HG03432 (cell line): ENCODE measurements at regions not wholly inside any gene's neighbourhood (a gene's known extent, or its start where the extent isn't known, plus 50 kb on each side); places are given as distances from the start of the nearest gene placed in this dataset.
"Not testable (repeated sequence)": the region's sequence is repeated elsewhere in the genome, so short reads cannot be mapped to it uniquely, and the experiment has no call there.

Source experiments
- ATAC-seq: cut with Tn5 transposase; IDR thresholded peaks from one replicate; pipeline ENCODE4 v1.9.1; 2021; ENCODE audit warnings: mild to moderate bottlenecking, moderate library complexity; ENCODE audit not compliant: unreplicated experiment

DNA sequence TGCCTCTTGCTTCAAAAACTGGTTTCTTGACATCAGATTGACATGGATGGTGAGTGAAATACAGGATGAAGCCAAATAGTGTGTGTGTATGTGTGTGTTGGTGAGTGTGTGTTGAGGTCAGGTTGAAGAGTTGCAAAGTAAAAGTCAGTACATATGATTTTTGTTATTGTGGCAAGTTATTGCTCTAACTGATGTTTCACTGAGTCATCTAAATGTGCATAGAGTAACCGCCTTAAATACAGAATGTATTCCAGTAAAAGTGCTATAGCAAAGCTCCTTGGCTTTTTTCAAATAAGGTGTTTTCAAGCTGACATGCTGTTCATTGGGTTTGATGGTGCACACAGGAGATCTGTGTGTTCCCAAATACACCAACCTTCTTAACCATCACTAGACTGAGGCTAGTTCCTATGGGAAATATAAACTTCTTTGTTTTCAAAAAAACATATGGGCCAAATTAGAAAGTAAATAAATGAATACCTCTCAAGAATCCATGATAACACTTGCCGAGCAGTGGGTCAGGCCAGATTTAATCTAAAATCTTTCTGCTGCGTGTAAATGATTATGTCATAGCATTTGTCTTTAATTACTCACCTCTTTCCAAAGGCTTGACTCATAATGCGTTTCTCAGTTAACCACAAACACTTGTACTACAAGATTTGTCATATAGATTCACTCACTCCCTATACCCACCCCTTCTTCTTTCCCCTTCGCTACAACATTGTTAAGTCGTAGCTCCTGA, 151.1 kb downstream of the LYPLAL1 start:
- ATAC-seq = no peak

DNA sequence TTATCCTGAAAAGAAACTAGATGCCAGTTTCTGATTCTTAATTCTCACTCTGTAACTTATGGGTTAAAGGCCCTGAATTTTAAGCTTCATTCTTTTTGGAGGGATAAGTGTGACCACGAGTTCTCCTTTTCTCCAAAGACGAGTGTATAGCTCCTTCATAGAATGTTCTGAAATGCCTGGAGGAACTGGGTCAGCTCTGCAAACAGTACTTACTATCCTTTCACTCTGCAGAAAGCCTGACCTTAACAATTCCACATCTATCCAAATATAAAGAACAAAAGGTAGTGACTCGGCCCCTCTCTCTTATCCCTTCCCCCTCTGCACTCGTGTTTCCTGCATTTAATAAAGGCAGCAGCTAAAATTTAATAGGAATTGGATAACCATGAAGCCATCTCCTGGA, 150.5 kb downstream of the LYPLAL1 start:
- no peak for ATAC-seq

DNA sequence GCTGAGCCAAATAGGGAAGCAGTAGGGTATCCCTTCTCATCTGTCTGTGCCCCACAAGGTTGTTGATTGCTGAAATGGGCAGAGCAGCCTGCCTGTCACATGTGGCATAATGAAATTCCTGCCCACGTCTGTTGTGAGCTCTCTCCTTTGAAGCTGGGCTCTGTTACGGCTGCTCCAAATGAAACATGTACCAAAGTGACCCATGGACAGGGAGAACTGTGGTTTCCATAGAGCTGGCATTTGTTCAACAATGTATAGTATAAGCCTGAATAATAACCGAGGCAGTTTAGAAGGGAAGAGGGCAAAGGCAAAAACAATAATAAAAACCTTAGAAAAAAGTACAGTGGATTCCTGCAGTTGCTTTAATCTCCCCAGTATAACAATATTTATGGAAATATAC, 149.7 kb downstream of the LYPLAL1 start:
- no peak for ATAC-seq

DNA sequence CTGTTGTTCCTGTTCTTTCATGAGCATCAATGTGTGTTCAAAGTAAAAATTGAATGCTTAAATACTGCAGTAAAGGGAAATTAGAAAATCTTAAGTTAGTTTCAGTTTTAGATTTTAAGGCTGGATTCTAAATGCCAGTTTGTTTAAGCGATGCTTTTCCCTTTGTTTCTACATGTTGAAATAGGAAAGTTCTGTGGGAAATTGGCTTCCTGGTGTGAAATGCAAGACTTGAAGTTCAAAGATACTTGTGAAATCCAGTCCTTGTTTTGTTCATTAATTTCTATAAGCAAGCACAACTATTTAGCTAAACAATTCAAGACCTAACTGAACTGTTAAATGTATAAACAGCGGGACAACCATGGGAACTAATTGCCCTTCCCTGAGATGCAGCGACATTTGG, 149.1 kb downstream of the LYPLAL1 start:
- no peak for ATAC-seq

DNA sequence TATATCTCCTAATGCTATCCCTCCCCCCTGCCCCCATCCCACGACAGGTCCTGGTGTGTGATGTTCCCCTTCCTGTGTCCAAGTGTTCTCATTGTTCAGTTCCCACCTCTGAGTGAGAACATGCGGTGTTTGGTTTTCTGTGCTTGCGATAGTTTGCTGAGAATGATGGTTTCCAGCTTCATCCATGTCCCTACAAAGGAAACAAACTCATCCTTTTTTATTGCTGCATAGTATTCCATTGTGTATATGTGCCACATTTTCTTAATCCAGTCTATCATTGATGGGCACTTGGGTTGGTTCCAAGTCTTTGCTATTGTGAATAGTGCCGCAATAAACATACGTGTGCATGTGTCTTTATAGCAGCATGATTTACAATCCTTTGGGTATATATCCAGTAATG, 146.9 kb downstream of the LYPLAL1 start:
- ATAC-seq = not testable (repeated sequence)

DNA sequence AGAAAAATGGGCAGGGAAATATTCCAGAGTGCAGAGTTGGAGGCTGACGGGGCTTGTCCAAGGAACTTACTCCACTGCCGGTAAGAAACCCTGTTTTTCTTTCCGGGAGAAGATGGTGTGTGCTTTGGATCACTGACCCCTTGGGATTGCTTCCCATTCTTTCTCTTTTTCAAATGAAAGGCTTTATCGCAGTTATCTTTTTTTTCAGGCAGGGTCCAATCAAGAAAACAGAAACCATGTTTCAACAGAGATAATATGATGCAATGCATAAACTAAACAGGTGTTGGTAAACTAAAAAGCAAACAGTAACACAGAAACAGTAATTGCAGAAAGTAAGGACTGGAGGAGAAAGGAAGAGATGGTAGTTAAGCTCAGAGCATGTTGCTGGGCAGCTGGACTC, 145.1 kb downstream of the LYPLAL1 start:
- ATAC-seq = no peak

DNA sequence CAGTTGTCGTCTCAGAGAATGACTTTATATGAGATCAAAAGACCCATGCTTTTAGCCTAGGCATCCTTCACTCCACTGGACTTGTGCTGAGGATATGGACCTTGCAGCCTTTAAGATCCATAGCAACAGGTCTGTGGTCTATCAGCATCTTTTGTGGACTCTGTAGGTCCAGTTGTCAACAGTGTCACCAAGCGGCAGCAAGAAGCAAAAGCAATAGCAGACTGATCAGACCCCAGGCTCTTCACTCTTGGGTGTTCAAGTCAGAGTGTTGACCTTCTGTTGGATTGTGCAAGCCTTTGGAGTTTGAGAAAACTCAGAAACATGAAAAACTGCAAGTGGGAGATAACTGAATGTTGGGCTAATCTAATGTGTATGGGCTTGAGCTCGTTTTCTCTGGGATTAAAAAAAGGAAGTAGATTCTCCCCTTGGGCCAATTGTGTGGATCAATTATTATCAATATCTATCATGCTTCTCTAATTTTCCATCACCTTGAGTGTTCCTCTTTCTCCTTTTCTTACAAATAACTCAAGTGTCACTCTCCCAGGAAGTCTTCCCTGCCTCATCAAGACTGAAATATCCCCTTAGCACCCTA, 144.2 kb downstream of the LYPLAL1 start:
- ATAC-seq = peak; percentile 93

DNA sequence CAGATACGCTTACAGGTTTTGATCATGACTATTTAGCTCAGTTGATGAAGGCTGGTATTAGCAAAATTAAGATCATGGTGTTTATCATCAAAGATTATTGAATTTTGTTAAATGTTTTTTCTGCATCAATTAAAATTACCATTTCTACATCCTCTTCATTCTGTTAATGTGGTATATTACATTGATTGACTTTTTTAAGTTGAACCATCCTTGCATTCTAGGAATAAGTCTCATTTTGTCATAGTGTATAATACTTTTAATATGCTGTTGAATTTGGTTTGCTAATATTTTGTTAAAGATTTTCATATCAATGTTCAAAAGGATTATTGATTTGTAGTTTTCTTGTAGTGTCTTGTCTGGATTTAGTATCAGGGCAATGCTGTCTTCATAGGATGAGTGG, 142.4 kb downstream of the LYPLAL1 start:
- no peak for ATAC-seq

DNA sequence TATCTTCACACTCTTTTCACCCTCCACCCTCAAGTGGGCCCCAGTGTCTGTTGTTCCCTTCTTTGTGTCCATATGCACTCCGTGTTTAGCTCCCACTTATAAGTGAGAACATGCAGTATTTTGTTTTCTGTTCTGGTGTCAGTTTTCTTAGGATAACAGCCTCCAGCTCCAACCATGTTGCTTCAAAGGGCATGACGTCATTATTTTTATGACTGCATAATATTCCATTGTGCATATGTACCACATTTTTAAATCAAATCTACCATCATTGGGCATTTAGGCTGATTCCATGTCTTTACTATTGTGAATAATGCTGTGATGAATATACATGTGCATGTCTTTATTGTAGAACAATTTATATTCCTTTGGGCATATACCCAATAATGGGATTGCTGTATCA, 140.3 kb downstream of the LYPLAL1 start:
- ATAC-seq = no peak

DNA sequence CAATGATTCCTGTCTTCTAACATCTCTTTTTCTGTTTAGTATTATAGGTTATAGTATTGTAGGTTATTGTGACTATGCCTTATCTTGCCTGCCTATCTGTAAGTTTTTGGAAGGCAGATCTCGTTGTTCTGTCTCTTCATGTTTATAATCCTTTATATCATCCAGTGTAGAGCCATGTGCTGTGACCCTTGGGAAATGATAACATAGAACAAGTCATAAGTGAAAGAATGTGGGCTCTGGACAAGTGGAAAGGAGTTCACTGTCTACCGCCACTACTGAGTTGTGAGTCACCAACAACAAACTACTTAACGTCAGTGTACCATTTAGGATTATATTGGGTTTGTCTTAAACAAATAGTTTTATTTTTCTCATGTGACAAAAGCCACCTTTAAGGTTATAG, 139.3 kb downstream of the LYPLAL1 start:
- ATAC-seq = no peak

DNA sequence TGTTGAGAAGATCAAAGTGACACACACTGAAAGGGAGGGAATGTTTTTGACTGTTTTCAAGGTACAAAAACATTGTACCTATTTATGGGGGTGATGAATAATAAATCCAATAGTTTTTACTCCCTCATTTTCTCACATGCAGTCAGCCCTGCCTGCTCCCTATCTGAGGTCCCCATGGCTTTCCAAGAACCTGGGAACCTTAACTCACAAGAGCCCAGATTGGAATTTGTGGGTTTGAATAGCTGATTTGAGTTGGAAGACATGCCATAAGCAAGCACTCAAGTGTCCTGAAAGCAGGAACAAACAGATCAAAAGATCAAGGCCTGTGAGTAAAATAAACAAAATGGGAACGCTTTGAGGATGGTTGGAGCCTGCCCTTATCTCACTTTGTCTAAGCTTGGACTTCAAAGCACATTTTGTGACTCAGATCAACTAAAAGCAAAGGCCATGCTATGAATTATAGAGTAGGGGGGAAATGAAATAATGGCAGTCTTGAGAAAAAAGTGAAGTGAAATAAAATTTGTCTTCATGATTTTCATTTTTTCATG, 136.6 kb downstream of the LYPLAL1 start:
- no peak for ATAC-seq

DNA sequence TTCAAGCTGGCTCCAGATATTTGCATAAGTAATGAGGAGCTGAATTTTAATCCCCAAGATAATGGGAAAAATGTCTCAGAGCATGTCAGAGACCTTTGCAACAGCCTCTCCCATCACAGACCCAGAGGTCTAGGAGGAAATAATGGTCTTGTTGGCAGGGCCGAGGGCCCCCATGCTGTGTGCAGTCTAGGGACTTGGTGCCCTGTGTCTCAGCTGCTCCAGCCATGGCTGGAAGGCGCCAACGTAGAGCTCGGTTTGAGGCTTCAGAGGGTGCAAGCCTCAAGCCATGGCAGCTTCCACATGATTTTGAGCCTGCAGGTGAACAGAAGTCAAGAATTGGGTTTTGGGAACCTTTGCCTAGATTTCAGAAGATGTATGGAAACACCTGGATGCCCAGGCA, 134.7 kb downstream of the LYPLAL1 start:
- no peak for ATAC-seq

DNA sequence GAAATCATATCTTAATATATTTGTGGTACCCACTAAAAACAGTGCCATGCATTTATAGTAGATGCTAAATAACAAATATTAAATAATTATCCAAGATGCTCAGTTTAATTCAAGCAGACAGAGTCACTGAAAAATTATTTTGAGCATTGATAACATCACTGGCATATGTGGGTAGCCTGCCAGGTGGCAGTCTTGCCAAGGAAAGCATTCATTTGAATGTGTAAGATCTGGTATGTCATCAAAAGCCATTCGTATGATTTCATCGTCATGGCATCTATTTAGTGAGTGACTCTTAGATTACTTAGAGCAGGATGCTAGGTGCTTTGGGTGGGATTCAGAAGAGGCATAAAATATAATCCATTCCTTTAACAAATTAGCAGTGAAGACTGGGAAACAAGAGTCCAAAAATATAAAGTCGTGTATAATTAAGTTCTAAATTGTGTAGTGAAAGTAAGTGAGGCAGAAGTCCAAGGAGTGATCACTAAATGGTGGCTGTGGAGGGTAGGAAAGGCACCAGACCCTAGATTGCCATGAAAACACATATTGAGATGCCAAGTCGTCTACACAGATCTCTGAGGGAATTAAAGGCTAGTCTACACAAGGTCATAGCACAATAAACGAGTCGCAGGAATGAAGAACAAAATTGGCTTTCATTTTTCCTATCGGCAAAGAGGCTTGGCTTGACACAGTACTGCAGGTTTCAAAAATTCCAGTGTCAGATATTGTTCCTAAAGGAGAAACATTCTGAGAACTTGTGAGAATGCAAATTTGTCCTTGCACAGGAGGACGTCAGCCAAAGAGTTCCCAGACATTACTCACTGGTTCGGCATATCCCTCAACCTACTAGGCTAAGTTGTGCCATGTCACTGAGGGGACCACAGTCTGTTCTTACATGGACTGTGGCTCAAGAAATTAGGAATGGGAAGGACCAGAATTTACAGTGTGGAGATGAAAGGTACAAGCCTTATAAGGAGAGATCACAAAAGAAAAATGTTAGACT, 130.8 kb downstream of the LYPLAL1 start:
- no peak for ATAC-seq

DNA sequence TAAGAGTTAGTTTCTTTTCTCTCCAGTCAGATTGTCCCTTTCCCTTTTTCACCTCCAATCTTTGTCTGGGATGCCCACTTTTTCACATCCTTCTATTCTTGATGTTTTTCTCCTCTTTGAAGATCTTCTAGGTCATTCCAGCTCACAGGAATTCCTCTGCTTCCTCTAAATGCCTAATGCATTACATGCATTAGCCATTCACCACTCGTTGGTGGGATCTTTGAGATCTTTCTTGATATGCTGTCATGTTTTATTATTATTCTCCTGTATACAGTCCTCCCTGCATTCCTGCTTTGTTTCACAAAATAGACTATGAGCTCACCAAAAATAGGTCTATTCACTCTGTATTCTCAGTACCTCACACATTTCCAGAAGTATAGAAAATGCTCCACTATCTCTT, 129.0 kb downstream of the LYPLAL1 start:
- no peak for ATAC-seq

DNA sequence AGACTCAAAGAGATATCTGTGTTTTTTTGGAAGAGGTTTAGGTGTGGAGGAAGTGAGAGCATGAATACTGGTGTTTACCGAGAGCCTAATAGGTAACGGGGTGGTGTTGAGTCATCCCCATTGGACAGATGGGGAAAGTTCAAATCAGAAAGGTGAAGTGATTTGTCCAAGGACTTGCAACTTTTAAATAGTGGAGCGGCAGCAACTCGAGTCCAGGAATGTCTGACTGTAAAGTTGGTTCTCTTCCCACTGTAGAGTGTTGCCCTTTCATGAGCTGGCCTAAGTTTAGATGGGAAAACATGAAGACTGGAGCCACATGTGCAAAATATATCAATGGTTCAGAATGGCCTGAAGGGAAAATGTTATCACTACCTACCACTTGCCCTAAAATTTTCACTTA, 125.7 kb downstream of the LYPLAL1 start:
- no peak for ATAC-seq

DNA sequence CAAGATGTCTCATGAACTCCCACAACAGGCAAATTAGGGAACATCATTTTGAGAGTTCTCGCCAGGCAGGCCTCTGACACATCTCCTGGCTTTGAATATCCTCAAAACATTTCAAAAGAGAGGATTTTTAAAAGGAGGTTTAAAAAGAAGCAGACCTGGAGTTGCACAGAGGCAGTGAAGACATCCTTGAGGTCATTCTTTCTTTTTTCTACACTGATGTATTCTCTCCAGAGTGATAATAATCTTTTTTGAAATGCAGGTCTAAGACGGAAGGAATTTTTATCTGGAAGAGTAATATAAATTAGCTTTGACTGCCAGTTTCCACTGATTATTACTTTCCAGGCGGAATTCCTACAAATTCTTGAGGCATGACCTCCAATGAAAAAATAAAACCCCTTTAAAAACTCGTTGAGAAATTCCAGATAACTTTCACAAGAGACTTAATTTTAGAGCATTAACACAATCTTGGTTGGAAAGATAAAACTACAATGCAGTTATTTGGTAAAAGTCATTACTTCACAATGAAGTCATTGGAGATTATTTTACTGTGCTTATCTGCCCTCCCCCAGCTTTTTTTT, 125.0 kb downstream of the LYPLAL1 start:
- no peak for ATAC-seq

DNA sequence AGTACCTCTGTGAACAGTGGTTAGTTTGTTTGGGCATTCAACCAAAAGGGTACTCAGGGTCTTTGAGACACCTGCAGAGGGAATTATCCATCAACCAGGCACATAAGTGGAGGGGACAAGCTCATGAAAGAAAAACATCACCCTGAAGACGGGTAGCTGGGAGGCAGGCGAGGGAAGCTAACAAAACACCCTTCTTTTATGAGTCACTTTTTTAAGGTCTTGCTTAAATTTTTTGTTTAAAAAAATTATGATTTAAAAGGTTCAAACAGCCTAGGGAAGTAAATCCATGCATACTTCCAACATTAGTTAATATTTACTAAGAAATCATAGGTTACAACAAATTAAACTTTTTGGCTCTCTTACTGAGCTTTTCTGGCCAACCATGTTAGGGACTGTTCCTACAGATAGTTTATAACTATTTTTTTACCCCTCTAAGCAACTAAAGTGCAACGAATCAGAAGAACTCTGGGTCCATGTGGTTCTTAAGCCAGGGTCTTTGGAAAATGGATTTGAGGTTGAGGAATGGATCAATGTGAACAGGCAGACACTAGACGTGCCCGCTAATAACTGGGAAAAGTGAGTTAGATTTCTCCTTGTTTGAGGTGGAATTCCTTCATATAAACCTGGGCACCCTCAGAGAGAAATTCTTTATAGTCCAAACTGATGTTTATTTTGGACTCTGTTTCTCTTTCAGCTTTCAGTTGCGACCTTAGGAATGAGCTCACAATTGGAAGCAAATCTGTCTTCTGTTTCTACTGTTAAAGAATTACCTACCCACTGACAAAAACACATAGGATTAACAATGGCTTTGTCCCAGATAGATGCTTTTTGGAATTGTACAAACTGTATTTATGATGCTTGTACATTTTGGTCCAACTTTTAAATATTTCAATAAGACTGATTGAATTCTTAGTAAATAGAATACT, 123.0 kb downstream of the LYPLAL1 start:
- ATAC-seq = no peak

DNA sequence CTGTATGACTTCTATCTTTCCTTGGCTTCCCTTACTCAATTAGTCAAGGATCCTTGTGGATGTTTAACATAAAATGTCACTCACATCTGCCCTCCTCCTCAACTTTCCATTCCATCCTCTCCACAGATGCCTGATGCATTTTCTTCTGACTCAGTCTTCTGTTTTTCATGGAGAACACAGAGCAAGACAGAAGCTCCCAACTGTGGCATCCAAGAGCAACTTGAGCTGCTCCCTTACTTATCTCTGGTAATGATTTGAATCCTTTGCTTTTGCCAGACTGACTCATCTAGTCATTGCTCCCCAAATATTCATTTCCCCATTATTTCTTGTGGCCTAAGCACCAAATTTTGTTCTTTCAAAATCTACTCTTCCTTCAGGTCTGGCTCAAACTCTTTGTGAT, 120.6 kb downstream of the LYPLAL1 start:
- ATAC-seq = no peak

DNA sequence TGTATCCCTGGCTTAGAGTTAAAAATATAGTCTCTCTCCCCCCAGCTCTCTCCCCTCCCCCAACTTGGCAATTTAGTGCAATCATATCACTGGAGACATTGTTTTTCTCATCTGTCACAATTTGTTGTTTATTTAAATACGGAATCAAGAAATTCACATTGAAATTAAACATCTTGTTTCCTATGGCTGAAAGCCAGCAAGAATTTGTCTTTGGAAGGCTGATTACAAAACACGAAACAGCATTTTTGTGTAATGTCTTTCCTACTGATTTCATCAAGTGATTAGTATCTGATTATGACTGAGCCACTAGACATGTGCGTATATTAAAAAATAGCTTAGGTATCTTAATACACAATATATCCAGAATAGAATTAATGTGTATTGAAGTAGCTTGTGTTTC, 119.7 kb downstream of the LYPLAL1 start:
- no peak for ATAC-seq

DNA sequence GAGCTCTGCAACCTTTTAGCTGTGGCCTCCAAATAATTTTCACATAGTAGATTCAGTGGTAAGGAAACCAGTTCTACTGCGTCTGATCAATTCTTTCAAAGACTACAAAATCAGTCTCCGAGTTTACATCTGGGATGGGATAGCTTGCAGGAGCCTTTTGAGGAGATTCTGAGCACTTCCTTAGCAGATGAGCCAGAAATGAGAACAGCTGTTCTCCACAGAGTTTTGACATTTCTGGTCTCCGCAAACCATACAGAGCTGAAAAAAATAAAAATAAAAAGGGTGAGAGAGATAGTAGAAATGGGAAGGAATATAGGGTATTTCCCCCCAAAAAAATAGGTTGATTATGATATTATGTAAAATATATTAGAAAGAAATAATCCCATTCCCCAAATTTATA, 119.3 kb downstream of the LYPLAL1 start:
- ATAC-seq = no peak
